ENCODE measurements at regions not wholly inside any gene's neighbourhood (a gene's known extent, or its start where the extent isn't known, plus 50 kb on each side); places are given as distances from the start of the nearest gene placed in this dataset.
A peak's percentile ranks its signal among the peaks of the same experiment; 100 is the strongest.

DNA sequence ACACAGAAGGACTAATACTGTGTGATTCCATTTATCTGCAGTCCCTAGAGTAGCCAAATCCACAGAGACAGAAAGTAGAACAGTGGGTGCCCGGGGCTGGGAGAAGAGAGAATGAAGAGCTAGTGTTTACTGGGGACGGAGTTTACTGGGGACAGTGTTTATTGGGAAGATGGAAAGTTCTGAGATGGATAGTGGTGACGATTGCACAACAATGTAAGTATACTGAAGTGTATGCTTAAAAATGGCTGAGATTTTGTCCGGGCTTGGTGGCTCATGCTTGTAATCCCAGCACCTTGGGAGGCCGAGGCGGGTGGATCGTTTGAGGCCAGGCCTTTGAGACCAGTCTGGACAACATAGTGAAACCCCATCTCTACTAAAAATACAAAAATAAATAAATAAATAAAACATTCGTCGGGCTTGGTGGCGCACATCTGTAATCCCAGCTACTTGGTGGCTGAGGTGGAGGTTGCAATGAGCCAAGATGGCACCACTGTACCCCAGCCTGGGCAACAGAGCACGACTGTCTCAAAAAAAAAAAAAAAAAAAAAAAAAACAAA, 132.4 kb downstream of the CTTN start:
- H3K27ac ChIP-seq (ENCODE audit: low read depth, low read length): no peak overlapping the region
- H3K9me3 ChIP-seq (ENCODE audit: insufficient read depth, low read depth, low read length): no peaks in the 10 kb centered on the region
- H3K4me1 ChIP-seq (ENCODE audit: insufficient read depth, low read length): peaks cover 12% of the 10 kb centered on the region
- 94% methylated on average over 10 of the region's 11 CpGs for WGBS
- H3K4me3 ChIP-seq (ENCODE audit: low read length): no peak overlapping the region
- no peak overlapping the region for H3K9ac ChIP-seq (ENCODE audit: low read depth, low read length)
- no peaks in the 10 kb centered on the region for H3K27me3 ChIP-seq (ENCODE audit: insufficient read depth, low read length)
- H3K36me3 ChIP-seq (ENCODE audit: insufficient read depth, low read length): no peaks in the 10 kb centered on the region

DNA sequence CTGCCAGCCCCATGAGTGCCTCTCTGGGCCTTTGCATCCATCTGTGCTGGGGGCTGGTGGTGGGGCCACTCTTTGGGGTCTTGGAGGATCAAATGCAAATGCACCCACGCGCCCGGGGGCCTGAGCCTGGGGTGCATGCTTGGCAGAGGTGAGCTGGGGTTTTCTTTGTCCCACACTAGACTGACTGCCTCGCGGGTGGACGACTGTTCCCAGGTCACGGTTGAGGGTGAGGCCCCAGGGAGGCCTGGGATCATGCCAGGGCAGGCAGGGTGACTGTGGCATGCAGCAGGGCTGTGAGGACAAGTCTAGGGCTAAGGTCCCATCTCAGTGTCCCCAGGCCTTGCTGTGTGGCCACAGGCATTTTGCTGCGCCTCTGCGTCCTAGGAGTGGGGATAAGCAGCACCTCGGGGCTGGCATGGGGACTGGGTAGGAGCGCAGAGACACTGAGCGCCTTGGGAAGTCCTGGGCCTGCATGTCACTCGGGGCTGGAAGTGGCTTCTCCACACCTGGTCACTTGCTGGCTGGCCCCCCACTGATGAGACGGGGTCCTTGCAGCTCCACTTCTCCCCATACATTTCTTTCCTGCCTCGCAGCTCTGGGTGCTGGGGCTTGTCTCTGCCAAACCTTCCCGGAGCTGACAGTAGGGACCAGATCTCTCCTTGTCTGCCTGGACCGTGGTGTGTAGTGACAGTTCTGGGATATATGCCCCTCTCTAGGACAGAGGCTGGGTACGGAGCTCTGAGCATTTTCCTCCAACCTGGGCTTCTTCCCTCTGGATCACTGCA, 133.1 kb downstream of the CTTN start:
- H3K4me1 ChIP-seq (ENCODE audit: insufficient read depth, low read length): peaks cover 12% of the 10 kb centered on the region; the same call in 1 of the 2 replicates
- no peak overlapping the region for H3K4me3 ChIP-seq (ENCODE audit: low read length)
- no peaks in the 10 kb centered on the region for H3K9me3 ChIP-seq (ENCODE audit: insufficient read depth, low read depth, low read length)
- H3K9ac ChIP-seq (ENCODE audit: low read depth, low read length): no peak overlapping the region
- H3K27ac ChIP-seq (ENCODE audit: low read depth, low read length): peak overlapping the region; percentile 24; the same call in 1 of the 2 replicates
- WGBS: 90% methylated on average over 18 of the region's 18 CpGs
- no peaks in the 10 kb centered on the region for H3K27me3 ChIP-seq (ENCODE audit: insufficient read depth, low read length)
- H3K36me3 ChIP-seq (ENCODE audit: insufficient read depth, low read length): no peaks in the 10 kb centered on the region

GRCh38 chr11:70532066-70532440, 133.7 kb downstream of the CTTN start:
- no peaks in the 10 kb centered on the region for H3K36me3 ChIP-seq (ENCODE audit: insufficient read depth, low read length)
- H3K27ac ChIP-seq (ENCODE audit: low read depth, low read length): peak overlapping the region; percentile 24; the same call in 1 of the 2 replicates
- 58% methylated on average over 1 of the region's 1 CpG for whole genome bisulfite sequencing

GRCh38 chr11:70532731-70533130, 134.4 kb downstream of the CTTN start:
- Histone ChIP-seq H3K4me3 (ENCODE audit: low read length) (no peak overlapping the region), H3K36me3 (ENCODE audit: insufficient read depth, low read length) (no peaks in the 10 kb centered on the region), H3K27ac (ENCODE audit: low read depth, low read length) (no peak overlapping the region), H3K27me3 (ENCODE audit: insufficient read depth, low read length) (no peaks in the 10 kb centered on the region), H3K9ac (ENCODE audit: low read depth, low read length) (no peak overlapping the region), H3K9me3 (ENCODE audit: insufficient read depth, low read depth, low read length) (no peaks in the 10 kb centered on the region), H3K4me1 (ENCODE audit: insufficient read depth, low read length) (peaks cover 12% of the 10 kb centered on the region; the same call in 1 of the 2 replicates)
- WGBS: 87% methylated on average over 15 of the region's 15 CpGs

More at GRCh38 chr11:70532066-70532440, 133.7 kb downstream of the CTTN start:
- Histone ChIP-seq H3K9me3 (ENCODE audit: insufficient read depth, low read depth, low read length) (no peaks in the 10 kb centered on the region), H3K9ac (ENCODE audit: low read depth, low read length) (no peak overlapping the region), H3K27me3 (ENCODE audit: insufficient read depth, low read length) (no peaks in the 10 kb centered on the region), H3K4me1 (ENCODE audit: insufficient read depth, low read length) (peaks cover 12% of the 10 kb centered on the region; the same call in 1 of the 2 replicates), H3K4me3 (ENCODE audit: low read length) (no peak overlapping the region)

GRCh38 chr11:70535191-70535971, 137.1 kb downstream of the CTTN start:
- no peaks in the 10 kb centered on the region for H3K27me3 ChIP-seq (ENCODE audit: insufficient read depth, low read length)
- WGBS: 94% methylated on average over 16 of the region's 16 CpGs
- H3K9me3 ChIP-seq (ENCODE audit: insufficient read depth, low read depth, low read length): no peaks in the 10 kb centered on the region
- no peaks in the 10 kb centered on the region for H3K36me3 ChIP-seq (ENCODE audit: insufficient read depth, low read length)
- peaks cover 12% of the 10 kb centered on the region; the same call in 1 of the 2 replicates for H3K4me1 ChIP-seq (ENCODE audit: insufficient read depth, low read length)
- no peak overlapping the region for H3K9ac ChIP-seq (ENCODE audit: low read depth, low read length)
- no peak overlapping the region for H3K4me3 ChIP-seq (ENCODE audit: low read length)
- H3K27ac ChIP-seq (ENCODE audit: low read depth, low read length): no peak overlapping the region

DNA sequence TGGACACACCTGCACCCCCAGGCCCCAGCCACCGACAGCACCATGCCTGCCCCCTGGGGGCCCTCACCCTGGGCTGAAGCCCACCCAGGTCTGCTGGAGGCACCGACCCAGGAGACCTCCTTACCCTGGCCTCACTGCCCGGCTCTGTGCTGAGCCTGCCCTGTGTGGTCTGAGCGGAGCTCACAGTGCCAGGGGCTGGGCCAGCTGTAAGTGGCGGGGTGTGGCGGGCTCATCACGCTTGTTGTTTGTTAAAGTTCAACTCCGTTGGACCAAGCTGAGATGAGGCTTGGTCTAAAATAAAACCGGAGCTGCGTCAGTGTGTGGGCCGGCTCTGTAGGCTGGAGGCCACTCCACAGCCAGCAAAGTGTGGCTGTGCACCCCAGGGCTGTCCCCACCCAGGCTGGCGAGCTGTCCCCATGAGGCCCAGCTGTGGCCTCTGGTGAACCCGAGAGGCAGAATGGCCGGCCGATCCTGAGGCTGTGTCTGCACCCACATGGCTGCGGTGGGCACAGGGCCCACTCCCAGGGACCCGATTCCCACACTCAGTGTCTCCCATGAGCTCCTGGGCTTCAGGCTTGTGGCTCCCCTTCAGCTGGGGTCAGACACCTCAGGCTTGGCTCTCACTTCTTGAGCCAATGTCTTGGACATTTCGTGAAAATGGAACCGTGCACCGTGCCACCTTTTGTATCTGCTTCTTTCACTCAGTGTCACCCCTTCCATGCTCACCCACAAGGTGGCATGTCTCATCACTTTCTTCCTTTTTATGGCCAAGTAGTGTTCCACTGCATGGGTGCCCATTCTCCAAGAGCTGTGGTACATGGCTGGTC, 137.9 kb downstream of the CTTN start:
- Histone ChIP-seq H3K36me3 (ENCODE audit: insufficient read depth, low read length) (no peaks in the 10 kb centered on the region), H3K9ac (ENCODE audit: low read depth, low read length) (no peak overlapping the region), H3K4me1 (ENCODE audit: insufficient read depth, low read length) (peaks cover 12% of the 10 kb centered on the region; the same call in 1 of the 2 replicates), H3K27me3 (ENCODE audit: insufficient read depth, low read length) (no peaks in the 10 kb centered on the region), H3K27ac (ENCODE audit: low read depth, low read length) (no peak overlapping the region), H3K4me3 (ENCODE audit: low read length) (no peak overlapping the region), H3K9me3 (ENCODE audit: insufficient read depth, low read depth, low read length) (no peaks in the 10 kb centered on the region)
- 94% methylated on average over 20 of the region's 20 CpGs for WGBS

- no peak overlapping the region for H3K9ac ChIP-seq (ENCODE audit: low read depth, low read length)
- no peak overlapping the region for H3K4me3 ChIP-seq (ENCODE audit: low read length)
- no peaks in the 10 kb centered on the region for H3K4me1 ChIP-seq (ENCODE audit: insufficient read depth, low read length)
- H3K27me3 ChIP-seq (ENCODE audit: insufficient read depth, low read length): no peaks in the 10 kb centered on the region
- no peak overlapping the region for H3K27ac ChIP-seq (ENCODE audit: low read depth, low read length)
- H3K36me3 ChIP-seq (ENCODE audit: insufficient read depth, low read length): no peaks in the 10 kb centered on the region
- no peaks in the 10 kb centered on the region for H3K9me3 ChIP-seq (ENCODE audit: insufficient read depth, low read depth, low read length)
- 90% methylated on average over 28 of the region's 28 CpGs for WGBS
These were observed 139.5 kb downstream of the CTTN start for GRCh38 chr11:70537576-70538571.

- H3K27ac ChIP-seq (ENCODE audit: low read depth, low read length): no peak overlapping the region
- H3K9me3 ChIP-seq (ENCODE audit: insufficient read depth, low read depth, low read length): no peaks in the 10 kb centered on the region
- no peaks in the 10 kb centered on the region for H3K36me3 ChIP-seq (ENCODE audit: insufficient read depth, low read length)
- no peaks in the 10 kb centered on the region for H3K27me3 ChIP-seq (ENCODE audit: insufficient read depth, low read length)
- H3K4me3 ChIP-seq (ENCODE audit: low read length): no peak overlapping the region
- no peak overlapping the region for H3K9ac ChIP-seq (ENCODE audit: low read depth, low read length)
- no peaks in the 10 kb centered on the region for H3K4me1 ChIP-seq (ENCODE audit: insufficient read depth, low read length)
- WGBS: 91% methylated on average over 21 of the region's 22 CpGs
These were observed 140.5 kb downstream of the CTTN start for GRCh38 chr11:70538641-70539359.

- Histone ChIP-seq H3K4me1 (ENCODE audit: insufficient read depth, low read length) (peaks cover 2% of the 10 kb centered on the region), H3K9me3 (ENCODE audit: insufficient read depth, low read depth, low read length) (no peaks in the 10 kb centered on the region), H3K9ac (ENCODE audit: low read depth, low read length) (no peak overlapping the region), H3K27ac (ENCODE audit: low read depth, low read length) (no peak overlapping the region), H3K36me3 (ENCODE audit: insufficient read depth, low read length) (no peaks in the 10 kb centered on the region), H3K4me3 (ENCODE audit: low read length) (no peak overlapping the region), H3K27me3 (ENCODE audit: insufficient read depth, low read length) (no peaks in the 10 kb centered on the region)
- WGBS: 95% methylated on average over 26 of the region's 26 CpGs
These were observed 141.2 kb downstream of the CTTN start for GRCh38 chr11:70539360-70540095.
